Activated T-cell treated with anti-CD3 and anti-CD28 coated beads, Interleukin-2, amount 50 U/mL, for 1 hour (primary cell): ENCODE measurements at regions not wholly inside any gene's neighbourhood (a gene's known extent, or its start where the extent isn't known, plus 50 kb on each side); places are given as distances from the start of the nearest gene placed in this dataset.
A peak's percentile ranks its signal among the peaks of the same experiment; 100 is the strongest.

Experiments
- DNase-seq: peaks from one replicate; pipeline ENCODE4 v3.0.0-alpha.2; 2020

- DNase-seq: no peak
Measured at GRCh38 chr13:44229371-44230030, 144.1 kb upstream of the SERP2 start.

DNA sequence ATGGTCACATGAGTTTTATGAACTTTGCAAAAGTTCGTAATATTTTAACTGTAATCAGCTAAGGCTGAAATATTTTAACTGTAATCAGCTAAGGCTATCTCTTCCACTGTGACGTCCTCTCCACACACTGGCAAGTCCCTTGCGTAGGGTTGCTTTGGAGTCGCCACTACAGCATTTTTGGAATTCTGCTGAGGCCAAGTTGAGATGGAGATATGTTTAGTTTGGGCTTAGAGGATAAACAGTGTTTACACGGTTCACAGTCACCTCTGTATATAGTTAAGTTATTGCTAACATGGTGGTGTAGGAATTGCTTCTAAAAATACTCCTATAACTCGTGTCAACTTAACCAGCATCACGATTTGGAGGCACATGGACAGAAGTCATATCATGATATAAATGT lies 143.6 kb upstream of the SERP2 start:
- DNase-seq: no peak

DNA sequence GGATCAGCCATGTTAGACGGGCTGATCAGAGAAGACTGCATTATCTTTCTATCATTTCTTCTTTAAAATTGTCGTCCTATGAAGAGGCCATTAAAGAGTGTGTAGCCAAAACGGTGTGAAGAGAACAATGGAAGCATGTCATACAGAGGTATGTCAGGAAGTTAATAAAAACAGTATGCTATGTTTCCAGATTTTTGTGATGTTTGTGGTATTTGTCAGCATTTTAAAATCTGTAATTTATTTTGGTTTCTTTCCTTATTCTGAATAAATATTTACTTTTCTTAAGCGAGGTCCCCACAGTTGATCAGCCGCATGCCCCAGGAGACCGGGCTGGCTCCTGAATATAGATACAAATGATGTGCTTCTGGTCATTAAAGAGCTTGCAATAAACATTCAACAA lies 142.9 kb upstream of the SERP2 start:
- no peak for DNase-seq

- DNase-seq: no peak
Measured at GRCh38 chr13:44231786-44232516, 141.7 kb upstream of the SERP2 start.

DNA sequence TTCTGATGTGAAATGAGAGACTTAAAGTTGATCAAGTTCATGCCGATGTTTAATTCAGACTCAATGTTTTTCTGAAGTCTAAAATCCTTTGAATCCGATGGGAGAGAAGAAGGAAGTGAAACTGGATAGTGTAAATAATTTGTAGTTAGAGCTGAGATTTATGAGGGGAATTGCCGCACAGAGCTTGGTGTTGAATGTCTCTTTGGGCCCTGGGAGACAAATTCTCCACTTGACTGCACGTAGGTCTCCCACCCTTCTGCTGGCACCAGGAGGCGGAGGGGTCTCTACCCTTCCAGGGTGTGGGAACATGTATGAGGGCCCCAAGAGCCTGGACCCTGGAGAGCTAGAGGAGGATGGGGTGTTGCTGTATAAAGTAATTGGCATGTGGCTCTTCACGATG lies 140.8 kb upstream of the SERP2 start:
- DNase-seq: no peak

DNA sequence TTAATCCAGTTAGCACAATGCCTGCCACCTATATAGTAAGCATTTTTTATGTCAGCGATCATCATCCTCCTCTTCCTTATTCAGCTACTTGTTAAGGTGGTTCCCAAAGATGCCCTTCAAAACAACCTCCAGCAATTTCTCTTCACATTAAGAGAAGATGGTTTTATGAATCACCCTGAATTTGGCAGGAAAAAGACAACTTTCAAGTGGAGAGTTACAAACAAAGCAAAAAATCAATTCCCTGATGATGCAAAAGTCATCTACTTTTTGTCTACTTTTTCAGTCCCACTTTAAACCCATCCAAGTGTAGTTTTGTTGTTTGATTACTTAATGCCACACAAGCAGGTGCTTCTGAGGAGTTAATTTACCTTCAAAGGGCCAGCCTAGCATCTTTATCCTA lies 139.1 kb upstream of the SERP2 start:
- no peak for DNase-seq

DNA sequence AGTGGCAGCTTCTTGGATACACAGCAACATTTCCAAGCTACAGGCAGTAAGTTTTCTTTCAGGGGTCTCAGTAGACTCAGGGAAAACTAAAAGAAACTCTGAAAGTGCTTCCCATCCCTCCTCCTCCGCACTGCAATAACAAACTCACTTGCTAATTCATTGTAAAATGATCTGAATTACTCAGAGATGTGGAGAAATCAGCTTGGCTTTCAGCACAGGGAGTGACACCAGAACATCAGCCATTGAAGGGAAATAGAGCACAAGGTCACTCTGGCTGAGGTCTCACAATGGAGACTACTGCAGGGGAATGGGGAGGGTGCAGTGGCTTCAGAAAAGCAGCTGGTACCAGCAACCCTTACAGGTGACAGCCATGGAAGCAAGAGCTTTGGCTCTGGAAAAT lies 137.3 kb upstream of the SERP2 start:
- no peak for DNase-seq

- no peak for DNase-seq
Measured at GRCh38 chr13:44236801-44237207, 136.8 kb upstream of the SERP2 start.

- DNase-seq: no peak
Measured at GRCh38 chr13:44237276-44237767, 136.3 kb upstream of the SERP2 start.

- no peak for DNase-seq
Measured at GRCh38 chr13:44237881-44238421, 135.7 kb upstream of the SERP2 start.

- no peak for DNase-seq
Measured at GRCh38 chr13:44240611-44241145, 132.9 kb upstream of the SERP2 start.

- no peak for DNase-seq
Measured at GRCh38 chr13:44241638-44242037, 132.0 kb upstream of the SERP2 start.

DNA sequence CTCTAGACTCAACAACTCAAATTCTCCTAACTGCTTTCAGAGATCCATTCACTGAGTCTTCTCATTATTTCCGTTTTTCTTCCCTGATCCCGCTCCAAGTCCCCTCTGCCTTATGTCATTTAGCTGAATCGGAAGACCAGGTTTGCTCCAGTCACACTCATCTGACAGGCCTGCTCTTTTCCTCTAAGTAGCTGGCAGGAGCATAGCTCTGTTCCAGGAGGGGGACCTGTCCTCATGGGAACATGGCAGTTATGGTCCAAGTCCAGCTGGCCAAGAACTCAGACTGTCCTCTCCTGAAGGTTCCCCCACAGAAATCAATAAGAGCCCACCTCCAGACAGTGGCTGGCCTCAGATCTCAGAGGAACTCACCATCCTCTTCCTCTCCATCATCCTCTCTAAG lies 130.9 kb upstream of the SERP2 start:
- DNase-seq: no peak

GRCh38 chr13:44243198-44243857 lies 130.3 kb upstream of the SERP2 start:
- DNase-seq: no peak

DNA sequence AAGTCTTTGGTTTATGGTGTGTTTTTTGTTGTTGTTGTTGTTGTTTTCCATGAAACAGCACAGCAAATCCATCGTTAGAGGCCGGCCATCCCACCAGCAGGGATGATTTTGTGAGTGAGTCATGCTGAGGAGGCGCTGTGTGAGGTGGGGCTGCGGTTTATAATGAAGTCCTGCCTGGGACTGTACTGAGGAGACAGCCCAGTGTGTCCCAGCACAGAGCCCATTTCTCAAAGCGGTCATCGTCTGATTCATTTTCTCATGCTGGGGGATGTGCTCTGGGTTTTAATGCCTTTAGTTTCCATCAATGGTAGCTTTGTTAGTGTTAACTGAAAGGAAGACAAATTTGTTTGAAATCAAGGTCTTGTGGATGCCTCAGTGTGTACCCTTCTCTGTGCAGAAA lies 129.3 kb upstream of the SERP2 start:
- DNase-seq: no peak

- no peak for DNase-seq
Measured at GRCh38 chr13:44249431-44249836, 124.2 kb upstream of the SERP2 start.

GRCh38 chr13:44252938-44253337 lies 120.7 kb upstream of the SERP2 start:
- DNase-seq: no peak

DNA sequence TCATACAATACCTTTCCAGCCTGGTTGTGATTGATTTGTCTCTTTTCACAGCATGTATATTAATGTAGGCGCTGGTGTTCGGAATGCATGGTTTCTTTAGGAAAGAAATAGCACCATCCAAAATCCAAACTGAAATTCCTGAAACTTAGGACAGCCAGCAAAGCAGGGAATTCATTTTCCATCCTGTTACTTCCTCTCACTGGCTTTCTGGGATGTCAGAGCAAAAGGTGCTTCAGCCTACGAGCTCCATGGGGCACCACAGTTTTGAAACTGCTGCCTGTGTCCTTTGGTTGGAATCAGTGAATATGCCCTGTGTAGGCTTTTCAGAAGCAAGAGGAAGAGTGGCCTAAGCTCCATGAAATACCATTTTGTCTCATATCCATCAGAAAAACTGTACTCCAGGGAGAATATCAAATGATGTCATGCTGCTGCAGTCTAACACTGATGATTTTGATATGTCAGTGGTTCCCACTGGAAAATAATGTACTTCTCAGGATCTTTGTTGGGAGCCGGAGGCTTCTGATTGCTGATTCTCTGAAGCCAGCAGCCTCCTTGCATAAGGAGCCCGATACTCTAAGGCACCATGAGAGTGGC lies 117.8 kb upstream of the SERP2 start:
- no peak for DNase-seq

- no peak for DNase-seq
Measured at GRCh38 chr13:44257796-44258195, 115.8 kb upstream of the SERP2 start.

GRCh38 chr13:44259045-44260027 lies 114.3 kb upstream of the SERP2 start:
- DNase-seq: peak; percentile 54

DNA sequence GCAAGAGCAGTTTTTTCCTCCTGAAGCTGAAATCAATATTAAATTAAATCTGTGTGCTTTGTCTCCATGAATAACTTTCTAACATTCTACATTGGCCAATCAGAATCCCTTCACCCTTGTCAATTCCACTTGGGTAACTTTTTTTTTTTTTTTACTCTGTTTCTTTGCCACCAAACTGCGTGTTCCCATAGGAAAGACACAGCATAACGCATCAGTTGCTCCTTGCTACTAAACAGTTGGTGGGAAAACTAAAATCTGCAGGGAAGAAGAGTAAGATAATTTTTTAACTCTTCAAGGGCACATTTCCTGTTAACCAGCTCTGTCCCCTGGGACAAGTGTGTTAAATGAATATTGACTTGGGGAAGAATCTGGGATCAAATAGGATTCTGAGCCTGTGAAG lies 113.3 kb upstream of the SERP2 start:
- DNase-seq: no peak
